H1 (cell line): ENCODE measurements at regions not wholly inside any gene's neighbourhood (a gene's known extent, or its start where the extent isn't known, plus 50 kb on each side); places are given as distances from the start of the nearest gene placed in this dataset.

Source experiments
- CTCF ChIA-PET: fragments of 300-600 bp; sonication (Branson Sonifier 250); formaldehyde crosslinking; loops from one replicate; lab custom pipeline; 2021; ENCODE audit not compliant: partially characterized antibody; lab: Charles Lee
- POLR2A ChIA-PET: fragments of 300-600 bp; sonication (Branson Sonifier 250); formaldehyde crosslinking; loops from one replicate; lab custom pipeline; 2021; ENCODE audit warnings: inconsistent platforms; ENCODE audit not compliant: partially characterized antibody; lab: Charles Lee
- DNase-seq, 2 experiments: peaks; one replicate each; pipeline versions ENCODE4 v3.0.0 to v3.0.0-alpha.2; 2010 to 2022; ENCODE audit warnings: low spot score in 2 of 2, low read depth in 1 of 2, mixed read lengths in 1 of 2
- FAIRE-seq: peaks from 2 replicates; lab custom pipeline; 2011; peaks lifted over from hg19 to GRCh38; lab: Jason Lieb, UNC
- H2AFZ ChIP-seq: 2 replicates; pipeline ENCODE4 v1.8.1; 2012; ENCODE audit warnings: low read length, inconsistent platforms
- H2AK5ac ChIP-seq: 2 replicates; pipeline ENCODE4 v1.6.1; 2013; ENCODE audit warnings: low read depth, low read length
- H2BK120ac ChIP-seq: replicated peaks from 2 replicates; pipeline ENCODE3; 2013; ENCODE audit warnings: low read depth, low read length, inconsistent platforms
- H2BK12ac ChIP-seq: 2 replicates; pipeline ENCODE4 v1.6.1; 2013; ENCODE audit warnings: low read depth, low read length
- H2BK15ac ChIP-seq: 2 replicates; pipeline ENCODE4 v1.6.1; 2013; ENCODE audit warnings: low read length
- H2BK20ac ChIP-seq: 2 replicates; pipeline ENCODE4 v1.6.1; 2013; ENCODE audit warnings: low read length
- H2BK5ac ChIP-seq: 2 replicates; pipeline ENCODE4 v1.6.1; 2013; ENCODE audit warnings: low read depth, low read length
- H3K14ac ChIP-seq: 2 replicates; pipeline ENCODE4 v1.6.1; 2013; ENCODE audit warnings: inconsistent platforms; ENCODE audit not compliant: insufficient read length
- H3K18ac ChIP-seq: 2 replicates; pipeline ENCODE4 v1.6.1; 2013; ENCODE audit warnings: low read length; ENCODE audit errors: extremely low read depth
- H3K23ac ChIP-seq: 2 replicates; pipeline ENCODE4 v1.6.1; 2013; ENCODE audit warnings: inconsistent platforms; ENCODE audit not compliant: insufficient read length
- H3K23me2 ChIP-seq: 2 replicates; pipeline ENCODE4 v1.6.1; 2013; ENCODE audit warnings: low read depth, low read length
- H3K27ac ChIP-seq: 2 replicates; pipeline ENCODE4 v1.6.1; 2011; ENCODE audit warnings: low read depth, low read length, inconsistent platforms
- H3K27me3 ChIP-seq, 4 experiments: replicated peaks in 1 of 4; 1 replicate in 1 of 4; 2 replicates in 3 of 4; pipeline versions ENCODE4 v1.6.1 to v1.8.1; 2011 to 2013; ENCODE audit warnings: low read length in 3 of 4, mild to moderate bottlenecking in 3 of 4, inconsistent platforms in 2 of 4, mixed read lengths in 2 of 4, moderate library complexity in 1 of 4; ENCODE audit not compliant: control insufficient read depth in 3 of 4, insufficient read depth in 3 of 4; ENCODE audit errors: extremely low read depth in 1 of 4
- H3K36me3 ChIP-seq, 4 experiments: 2 replicates each; pipeline versions ENCODE4 v1.6.1 to v1.8.1; 2011 to 2013; ENCODE audit warnings: mild to moderate bottlenecking in 4 of 4, low read length in 3 of 4, moderate library complexity in 2 of 4, control low read depth in 1 of 4, inconsistent platforms in 1 of 4; ENCODE audit not compliant: insufficient read depth in 4 of 4, control insufficient read depth in 2 of 4
- H3K4ac ChIP-seq: replicated peaks from 2 replicates; pipeline ENCODE3; 2013; ENCODE audit warnings: low read length, low read depth, mixed read lengths, inconsistent platforms; ENCODE audit not compliant: insufficient read length
- H3K4me1 ChIP-seq, 4 experiments: replicated peaks in 1 of 4; 1 replicate in 1 of 4; 2 replicates in 3 of 4; pipeline versions ENCODE4 v1.6.1 to v1.8.1; 2011 to 2013; ENCODE audit warnings: low read length in 3 of 4, inconsistent platforms in 2 of 4, mixed read lengths in 1 of 4; ENCODE audit not compliant: insufficient read depth in 4 of 4, control insufficient read depth in 3 of 4
- H3K4me2 ChIP-seq, 2 experiments: 2 replicates each; pipeline versions ENCODE4 v1.6.1 to v1.8.1; 2011 to 2013; ENCODE audit warnings: low read depth in 2 of 2, low read length in 2 of 2, control low read depth in 1 of 2, inconsistent platforms in 1 of 2, mild to moderate bottlenecking in 1 of 2; ENCODE audit not compliant: insufficient read depth in 1 of 2
- H3K4me3 ChIP-seq, 4 experiments: fragments of 200-600, 300-600 bp in 1 of 4; sonication (generic), shearing (Covaris generic), sonication (Bioruptor Twin) in 1 of 4; 2 replicates each; pipeline versions ENCODE4 v1.5.1 to v1.8.1; 2011 to 2016; ENCODE audit warnings: low read length in 4 of 4, low read depth in 3 of 4, control low read depth in 2 of 4, inconsistent platforms in 2 of 4, mild to moderate bottlenecking in 2 of 4, mixed read lengths in 1 of 4, moderate library complexity in 1 of 4; ENCODE audit not compliant: insufficient read depth in 2 of 4; ENCODE audit errors: extremely low read depth in 1 of 4
- H3K56ac ChIP-seq: replicated peaks from 2 replicates; pipeline ENCODE3; 2013; ENCODE audit warnings: low read depth, mild to moderate bottlenecking, mixed read lengths, low read length, inconsistent platforms; ENCODE audit not compliant: insufficient read length
- H3K79me1 ChIP-seq: 2 replicates; pipeline ENCODE4 v1.6.1; 2013; ENCODE audit warnings: low read depth, low read length, control low read depth
- H3K79me2 ChIP-seq, 2 experiments: 2 replicates each; pipeline versions ENCODE4 v1.6.1 to v1.8.1; 2012 to 2013; ENCODE audit warnings: low read length in 2 of 2, mild to moderate bottlenecking in 2 of 2, inconsistent platforms in 1 of 2; ENCODE audit not compliant: insufficient read depth in 2 of 2, control insufficient read depth in 1 of 2
- H3K9ac ChIP-seq, 4 experiments: replicated peaks in 1 of 4; 1 replicate in 1 of 4; 2 replicates in 3 of 4; pipeline versions ENCODE4 v1.6.1 to v1.8.1; 2011 to 2013; ENCODE audit warnings: low read depth in 3 of 4, low read length in 3 of 4, control low read depth in 2 of 4, mild to moderate bottlenecking in 2 of 4, moderate library complexity in 2 of 4, inconsistent platforms in 1 of 4; ENCODE audit errors: extremely low read depth in 1 of 4
- H3K9me3 ChIP-seq, 2 experiments: 2 replicates each; pipeline versions ENCODE4 v1.6.1 to v1.8.1; 2012 to 2013; ENCODE audit warnings: mild to moderate bottlenecking in 2 of 2, moderate library complexity in 2 of 2, control low read depth in 1 of 2, inconsistent platforms in 1 of 2, low read depth in 1 of 2, low read length in 1 of 2, mixed read lengths in 1 of 2; ENCODE audit not compliant: insufficient read depth in 2 of 2
- H4K20me1 ChIP-seq, 2 experiments: replicated peaks in 1 of 2; 2 replicates each; pipeline versions ENCODE3 to v1.8.1; 2011 to 2013; ENCODE audit warnings: inconsistent platforms in 2 of 2, low read length in 2 of 2, mild to moderate bottlenecking in 1 of 2; ENCODE audit not compliant: insufficient read depth in 2 of 2, control insufficient read depth in 1 of 2
- H4K5ac ChIP-seq: 2 replicates; pipeline ENCODE4 v1.6.1; 2013; ENCODE audit warnings: low read length, low read depth, mixed read lengths, inconsistent platforms; ENCODE audit not compliant: insufficient read length
- H4K8ac ChIP-seq: 2 replicates; pipeline ENCODE4 v1.8.0; 2013; ENCODE audit warnings: mild to moderate bottlenecking, moderate library complexity, low read length, inconsistent platforms; ENCODE audit not compliant: insufficient read depth; ENCODE audit errors: extremely low read depth
- H4K91ac ChIP-seq: replicated peaks from 2 replicates; pipeline ENCODE3; 2013; ENCODE audit warnings: low read length, mixed read lengths, inconsistent platforms; ENCODE audit not compliant: insufficient read length
- CEBPB ChIP-seq: IDR thresholded peaks from 2 replicates; pipeline ENCODE4 v1.6.1; 2012; ENCODE audit warnings: low read depth, low read length
- KDM5A ChIP-seq: fragments of 200-600 bp; IDR thresholded peaks from 2 replicates; pipeline ENCODE4 v1.7.1; 2012; ENCODE audit warnings: mild to moderate bottlenecking, low read length, inconsistent platforms, mixed read lengths
- TAF1 ChIP-seq: IDR thresholded peaks from 2 replicates; pipeline ENCODE4 v1.6.1; 2011; ENCODE audit warnings: mild to moderate bottlenecking, low read depth, low read length
- WGBS, 2 experiments: shearing (Covaris generic) in 1 of 2; methylation state at CpG; one replicate each; pipeline versions ENCODE4 v1.1.6 to v1.1.7; 2013 to 2015; ENCODE audit warnings: low lambda C conversion rate in 2 of 2, mixed read lengths in 2 of 2, inconsistent platforms in 1 of 2, low coverage in 1 of 2, missing lambda C conversion rate in 1 of 2; ENCODE audit not compliant: insufficient replicate concordance in 2 of 2, insufficient coverage in 1 of 2, insufficient read length in 1 of 2; ENCODE audit errors: extremely low coverage in 1 of 2, missing lambda C conversion rate in 1 of 2; 5-methylcytosine and 5-hydroxymethylcytosine counted together

DNA sequence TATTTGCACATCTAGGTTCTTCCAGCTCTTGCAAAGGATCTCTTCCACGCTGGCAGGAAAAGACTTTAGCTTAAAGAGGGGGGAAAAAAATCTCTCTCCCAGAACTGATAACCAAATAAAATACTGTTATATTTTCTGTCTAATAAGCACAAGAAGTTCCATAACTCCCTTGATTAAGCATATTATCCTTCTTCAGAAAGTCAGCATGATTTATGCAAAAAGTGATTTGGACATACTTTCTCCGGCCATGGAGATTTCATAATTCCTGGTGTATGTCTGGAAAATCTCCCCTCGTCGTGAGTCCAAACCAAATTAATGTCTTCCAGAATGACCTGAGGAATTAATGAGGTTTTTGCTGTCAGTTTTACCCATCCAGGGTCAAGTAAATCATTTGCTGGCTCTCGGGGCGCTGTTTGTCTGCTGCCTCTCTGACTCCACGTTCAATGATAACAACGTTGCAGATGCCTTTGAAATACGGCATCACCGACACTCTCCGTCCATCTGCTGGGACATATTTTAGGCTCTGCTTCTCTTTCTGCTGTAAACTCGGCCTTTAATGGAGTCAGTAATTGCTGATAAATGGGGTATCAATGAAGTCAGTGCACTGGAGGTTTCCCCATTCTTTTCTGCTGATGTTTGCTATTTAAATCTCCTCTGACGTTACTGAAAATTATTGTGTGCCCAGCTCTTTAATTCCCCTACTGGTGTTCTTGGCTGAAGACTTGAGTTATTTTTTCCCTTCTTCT is 112.9 kb downstream of the HLX start:
- no peak overlapping the region for H4K8ac ChIP-seq
- no peak overlapping the region for H2BK5ac ChIP-seq
- no peak overlapping the region for H2BK12ac ChIP-seq
- no peak overlapping the region for H2BK15ac ChIP-seq
- no peaks in the 10 kb centered on the region for H3K79me1 ChIP-seq
- H2BK20ac ChIP-seq, result no peak overlapping the region
- no peak overlapping the region for H3K56ac ChIP-seq
- no peaks in the 10 kb centered on the region for H3K9me3 ChIP-seq
- no peaks in the 10 kb centered on the region; a peak in 2 of 7 replicates for H3K4me1 ChIP-seq
- H3K27me3 ChIP-seq, result no peaks in the 10 kb centered on the region
- H3K4me2 ChIP-seq, result no peak overlapping the region
- no peak overlapping the region for H3K18ac ChIP-seq
- DNase-seq, result no peak
- no peak for TF ChIP-seq KDM5A
- TF ChIP-seq CEBPB, result no peak
- no peak for TF ChIP-seq TAF1
- H3K79me2 ChIP-seq, result no peaks in the 10 kb centered on the region
- no peak overlapping the region for H4K5ac ChIP-seq
- H3K4me3 ChIP-seq, result no peak overlapping the region
- no peak overlapping the region for H3K9ac ChIP-seq
- no peak overlapping the region; the same call in 1 of the 2 replicates for H2AFZ ChIP-seq
- no peaks in the 10 kb centered on the region for H4K20me1 ChIP-seq
- no peak overlapping the region for H3K23ac ChIP-seq
- no peak overlapping the region for H3K27ac ChIP-seq
- POLR2A ChIA-PET, result no interaction called here
- FAIRE-seq, result no peak
- 88% methylated on average over 13 of the region's 13 CpGs; no CpG with 5 or more reads in 1 of the 2 experiments for WGBS, 2 experiments
- no peaks in the 10 kb centered on the region for H3K23me2 ChIP-seq
- no peak overlapping the region for H3K14ac ChIP-seq
- no peak overlapping the region for H2BK120ac ChIP-seq
- no peak overlapping the region for H3K4ac ChIP-seq
- H4K91ac ChIP-seq, result no peak overlapping the region
- no peaks in the 10 kb centered on the region for H3K36me3 ChIP-seq
- no peak overlapping the region for H2AK5ac ChIP-seq
- CTCF ChIA-PET, result interaction anchor here (0.6 to 1.9 kb wide), 10 partner anchors 8 to 1264 kb away, joined by 3 to 6 read pairs (median 3); no protein-coding TSS in a partner anchor
